GM18498 (cell line): ENCODE measurements at regions not wholly inside any gene's neighbourhood (a gene's known extent, or its start where the extent isn't known, plus 50 kb on each side); places are given as distances from the start of the nearest gene placed in this dataset.

Source experiments
- ATAC-seq: cut with Tn5 transposase; IDR thresholded peaks from one replicate; pipeline ENCODE4 v1.9.1; 2021; ENCODE audit warnings: mild to moderate bottlenecking, moderate library complexity; ENCODE audit not compliant: unreplicated experiment

DNA sequence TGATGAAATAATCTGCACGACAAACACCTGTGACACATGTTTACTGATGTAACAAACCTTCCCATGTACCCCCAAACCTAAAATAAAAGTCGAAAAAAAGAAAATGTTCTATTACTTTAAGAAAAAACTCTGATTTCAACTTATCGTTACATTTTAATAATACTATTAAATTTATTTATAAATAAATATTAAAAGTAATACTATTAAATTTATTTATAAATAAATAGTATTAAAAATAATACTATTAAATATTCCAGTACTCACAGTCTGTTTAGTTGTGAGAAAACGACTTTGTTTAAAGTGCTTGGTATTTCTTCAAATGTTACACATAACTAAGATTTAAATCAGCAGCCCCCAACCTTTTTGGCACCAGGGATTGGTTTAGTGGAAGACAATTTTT lies 471.6 kb upstream of the PRKX start:
- ATAC-seq, result no peak

DNA sequence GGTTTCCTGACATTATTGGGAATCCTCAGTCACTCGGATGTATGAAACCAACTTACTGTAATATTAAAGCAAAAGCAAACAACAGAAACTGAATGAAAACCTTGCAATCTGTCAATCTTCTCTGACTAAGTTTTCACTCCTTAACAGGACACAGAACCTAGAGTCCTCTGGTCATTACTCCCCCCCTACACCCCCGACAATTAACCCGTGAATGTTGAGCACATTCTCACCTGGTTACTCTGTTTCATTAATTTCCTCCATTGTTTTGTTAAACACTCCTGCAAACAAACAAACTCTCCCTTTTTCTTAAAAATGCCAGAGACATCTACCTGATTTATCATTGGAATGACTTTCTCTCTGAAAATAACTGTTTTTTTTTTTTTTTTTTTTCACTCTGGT lies 469.0 kb upstream of the PRKX start:
- ATAC-seq, result no peak

DNA sequence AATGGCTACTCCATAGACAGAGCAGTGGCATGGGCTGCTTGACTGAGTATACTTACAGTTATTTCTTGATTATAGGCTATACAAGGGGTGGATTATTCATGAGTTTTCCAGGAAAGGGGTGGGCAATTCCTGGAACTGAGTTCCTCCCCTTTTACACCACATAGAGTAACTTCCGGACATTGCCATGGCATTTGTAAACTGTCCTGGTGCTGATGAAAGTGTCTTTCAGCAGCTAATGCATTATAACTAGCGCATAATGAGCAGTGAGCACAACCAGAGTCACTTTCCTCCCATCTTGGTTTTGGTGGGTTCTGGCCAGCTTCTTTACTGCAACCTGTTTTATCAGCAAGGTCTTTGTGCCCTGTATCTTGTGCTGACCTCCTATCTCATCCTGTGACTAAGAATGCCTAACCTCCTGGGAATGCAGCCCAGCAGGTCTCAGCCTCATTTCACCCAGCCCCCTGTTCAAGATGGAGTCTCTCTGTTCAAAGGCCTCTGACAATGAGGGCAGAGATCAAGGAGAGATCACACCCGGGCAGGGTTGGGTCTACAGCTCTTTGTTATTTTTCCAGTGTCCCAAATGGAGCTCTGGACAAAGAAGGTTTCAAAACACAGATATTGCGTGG lies 468.4 kb upstream of the PRKX start:
- ATAC-seq, result no peak

DNA sequence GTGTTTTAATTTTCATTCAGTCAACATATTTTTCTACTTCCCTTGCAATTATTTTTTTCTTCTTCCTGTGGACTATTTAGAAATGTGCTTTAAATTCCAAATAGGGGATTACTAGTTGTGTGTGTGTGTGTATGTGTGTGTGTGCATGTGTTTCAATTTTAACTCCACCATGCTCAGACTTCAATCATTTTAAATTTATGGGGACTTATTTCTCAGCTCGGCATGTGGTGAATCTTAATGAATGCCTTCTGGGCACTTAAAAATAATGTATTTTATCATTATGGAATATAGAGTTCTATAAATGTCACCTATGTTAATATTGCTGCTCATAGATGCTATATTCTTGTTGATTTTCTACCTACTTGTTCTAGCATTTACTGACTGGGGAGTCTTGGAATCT lies 465.6 kb upstream of the PRKX start:
- no peak for ATAC-seq

DNA sequence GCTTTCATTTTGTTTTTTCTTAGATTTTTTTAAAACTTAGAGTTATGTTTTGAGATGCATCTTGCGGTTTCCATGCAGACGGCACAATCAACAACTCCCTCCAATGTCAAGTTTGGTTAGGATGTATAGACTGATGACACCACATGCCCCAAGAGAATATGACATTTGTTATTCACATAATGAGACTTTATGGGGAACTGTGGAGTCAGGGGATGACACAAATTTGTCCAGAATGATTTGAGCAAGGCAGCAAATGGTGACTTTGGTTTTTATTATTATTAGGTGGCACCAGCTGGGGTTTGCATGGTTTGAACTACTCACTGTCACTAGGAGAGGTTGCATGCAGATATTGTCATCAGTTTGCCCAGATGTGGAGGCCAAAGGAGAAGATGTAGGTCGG lies 461.8 kb upstream of the PRKX start:
- no peak for ATAC-seq

DNA sequence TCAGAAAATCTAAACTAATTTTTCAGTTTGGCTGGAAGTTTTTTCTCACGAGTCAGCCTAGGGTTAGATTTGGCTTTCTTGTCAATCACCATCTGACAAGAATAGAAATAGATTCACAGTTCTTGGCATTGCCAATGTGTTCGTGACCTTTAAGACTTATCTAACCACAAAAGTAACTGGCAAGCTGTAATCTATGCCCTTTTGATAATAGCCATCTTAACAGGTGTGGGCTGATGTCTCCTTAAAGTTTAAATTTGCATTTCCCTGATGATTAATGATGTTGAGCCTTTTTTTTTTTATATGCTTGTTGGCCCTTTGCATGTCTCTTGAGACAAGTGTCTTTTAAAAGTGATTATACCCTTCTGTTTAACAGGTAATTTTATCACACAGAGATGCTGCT lies 460.3 kb upstream of the PRKX start:
- no peak for ATAC-seq

DNA sequence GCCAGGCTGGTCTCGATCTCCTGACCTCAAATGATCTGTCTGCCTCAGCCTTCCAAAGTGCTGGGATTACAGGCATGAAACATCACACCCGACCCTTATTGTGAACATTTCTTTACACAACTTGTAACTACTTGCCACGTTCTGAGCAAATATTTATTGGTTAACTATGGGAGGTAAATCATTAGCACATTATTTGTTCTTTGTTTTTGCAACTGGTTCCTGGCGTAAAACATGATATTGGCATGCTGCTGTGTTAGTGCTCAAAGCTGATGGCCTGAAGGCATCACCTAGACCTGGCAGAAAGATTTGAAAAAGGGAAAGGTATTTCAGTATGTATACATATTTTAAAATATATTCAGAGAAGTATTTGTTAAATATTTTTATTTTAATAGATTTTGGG lies 438.3 kb upstream of the PRKX start:
- ATAC-seq, result no peak

DNA sequence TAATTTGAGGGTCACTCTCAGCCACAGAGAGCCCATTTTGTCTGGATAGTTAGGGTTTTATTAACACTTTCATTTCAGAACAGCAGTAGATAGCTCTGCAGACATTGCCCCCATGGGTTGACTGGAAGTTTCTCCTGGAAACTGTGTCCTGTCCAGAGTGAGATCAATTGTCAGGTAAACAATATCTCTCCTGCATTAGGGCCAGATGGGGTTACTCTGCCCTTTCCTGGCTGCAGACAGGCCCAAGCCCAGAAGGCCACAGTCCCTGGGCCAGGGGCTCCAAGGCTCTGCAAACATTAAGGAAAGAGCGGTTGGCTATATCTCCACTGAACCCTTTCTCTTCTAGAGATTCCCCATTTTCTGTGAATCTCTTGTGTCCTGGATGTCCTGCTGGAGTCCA lies 436.8 kb upstream of the PRKX start:
- no peak for ATAC-seq

DNA sequence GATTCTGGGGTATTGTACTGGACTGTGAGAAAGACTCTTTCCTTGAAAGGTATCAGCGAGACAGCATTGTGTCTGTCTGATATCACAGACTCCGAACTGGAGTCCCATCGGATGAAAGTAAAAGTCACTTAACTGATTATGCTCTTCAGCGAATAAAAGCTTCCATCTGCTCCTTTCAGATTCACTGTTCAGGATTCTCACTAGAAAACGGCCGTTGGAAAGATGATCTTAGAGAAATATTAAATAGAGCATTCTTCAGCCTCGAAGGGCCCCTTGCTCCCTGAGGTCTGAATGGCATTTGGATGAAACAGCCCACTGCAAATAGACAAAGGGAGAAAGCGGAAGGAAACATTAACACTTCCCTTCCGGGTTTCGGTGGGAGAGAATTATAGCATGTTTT lies 416.2 kb upstream of the PRKX start:
- ATAC-seq, result no peak

DNA sequence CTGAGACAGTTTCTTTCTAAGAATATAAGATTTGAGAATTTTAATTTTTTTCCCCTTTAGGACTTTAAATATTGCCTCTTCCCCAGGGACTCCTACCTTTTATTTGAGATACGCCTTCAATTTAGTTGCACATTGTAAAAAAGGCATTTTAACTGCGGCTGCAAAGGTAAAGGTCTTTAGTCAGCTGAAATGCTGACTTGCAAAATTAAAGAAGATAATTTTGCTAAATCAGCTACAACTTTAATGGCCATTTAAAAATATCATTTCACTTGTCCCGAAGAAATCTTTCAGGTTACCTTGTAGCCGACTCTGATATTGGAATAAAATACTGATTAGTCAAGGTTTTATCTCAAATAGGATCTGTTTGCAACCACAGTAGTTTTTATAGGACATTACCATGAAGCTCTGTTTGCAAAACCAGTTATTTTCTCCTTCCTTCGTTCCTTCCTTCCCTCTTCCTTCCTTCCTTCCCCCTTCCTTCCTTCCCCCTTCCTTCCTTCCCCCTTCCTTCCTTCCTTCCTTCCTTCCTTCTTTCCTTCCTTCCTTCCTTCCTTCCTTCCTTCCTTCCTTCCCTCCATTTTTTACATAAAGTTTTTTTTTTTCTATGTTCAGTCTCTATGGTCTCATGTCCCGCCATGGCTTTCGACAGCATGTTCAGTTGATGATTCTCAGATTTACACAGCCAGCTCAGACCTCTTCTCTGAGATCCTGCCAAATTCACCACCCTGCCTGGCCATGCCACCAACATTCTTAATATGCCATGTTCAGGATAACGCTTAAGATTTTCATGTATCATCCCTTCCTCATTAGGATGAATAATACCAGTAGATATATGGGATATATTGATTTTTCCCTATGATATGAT lies 405.4 kb upstream of the PRKX start:
- ATAC-seq, result no peak

DNA sequence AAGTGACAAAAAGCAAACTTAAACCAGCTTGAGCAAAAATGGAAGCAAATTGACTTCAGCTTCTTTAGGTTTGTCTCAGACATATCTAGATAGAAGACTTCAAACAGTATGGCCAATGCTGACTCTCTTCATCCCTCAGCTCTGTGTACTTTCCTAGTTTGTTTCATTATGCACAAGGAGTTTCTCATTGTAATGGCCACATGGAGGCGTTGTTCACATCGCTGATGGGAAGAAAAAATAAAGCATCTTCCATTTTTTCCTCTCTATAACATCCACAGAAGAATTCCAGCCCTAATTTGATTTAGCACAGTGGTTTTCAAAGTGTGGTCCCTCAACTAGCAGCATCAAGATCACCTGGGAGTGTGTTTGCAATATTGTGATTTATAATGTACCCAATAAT lies 397.5 kb upstream of the PRKX start:
- ATAC-seq, result no peak

DNA sequence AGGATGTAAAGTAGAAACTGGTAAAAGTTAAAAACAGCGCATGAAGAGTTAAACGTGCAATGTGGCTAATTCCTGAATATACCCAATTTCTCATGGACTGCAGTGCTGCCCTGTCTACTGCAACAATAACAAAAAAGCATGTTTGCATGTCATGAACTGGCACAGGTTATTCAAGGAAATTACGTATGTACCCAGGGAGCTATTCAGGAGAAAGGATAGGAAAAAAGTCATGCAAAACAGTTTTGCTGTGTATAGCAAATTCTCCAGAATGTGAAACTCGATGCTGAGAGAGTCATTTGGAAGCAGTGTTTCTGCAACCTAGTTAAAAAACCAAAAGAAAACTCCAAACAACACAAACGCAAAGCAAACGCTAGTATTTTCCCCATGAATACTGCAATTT lies 381.5 kb upstream of the PRKX start:
- ATAC-seq, result no peak

DNA sequence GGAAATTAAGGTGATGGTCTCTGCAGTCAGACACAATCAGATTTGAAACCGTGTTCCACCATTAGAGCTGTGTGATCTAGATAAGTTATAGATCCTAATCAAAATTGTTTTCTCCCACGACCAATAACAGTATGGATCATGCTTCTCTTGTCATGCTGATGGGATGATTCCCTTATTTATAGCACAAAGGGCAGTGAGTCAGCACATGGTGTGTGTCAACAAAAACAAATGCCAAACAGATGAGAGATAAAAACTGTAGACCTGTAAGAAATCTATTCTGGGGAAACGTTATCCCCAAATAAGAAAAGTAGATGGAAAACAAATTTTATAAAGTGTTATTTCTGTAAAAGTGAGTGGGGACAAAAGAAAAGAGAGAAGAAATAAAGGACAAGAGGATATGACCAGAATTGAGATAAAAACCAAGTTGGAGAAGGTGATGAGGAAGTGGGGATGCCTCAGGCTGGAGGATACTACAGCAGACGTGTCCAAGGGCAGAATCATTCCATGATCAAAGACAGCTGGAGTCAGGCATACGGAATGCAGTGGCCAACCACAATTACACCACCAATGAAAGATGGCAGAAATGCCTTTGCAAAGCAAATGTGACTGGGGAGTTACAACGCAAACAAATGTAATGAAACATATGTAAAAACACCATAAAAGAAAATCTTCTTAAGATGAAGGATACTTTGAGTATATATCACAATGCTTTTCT lies 377.8 kb upstream of the PRKX start:
- ATAC-seq, result no peak

DNA sequence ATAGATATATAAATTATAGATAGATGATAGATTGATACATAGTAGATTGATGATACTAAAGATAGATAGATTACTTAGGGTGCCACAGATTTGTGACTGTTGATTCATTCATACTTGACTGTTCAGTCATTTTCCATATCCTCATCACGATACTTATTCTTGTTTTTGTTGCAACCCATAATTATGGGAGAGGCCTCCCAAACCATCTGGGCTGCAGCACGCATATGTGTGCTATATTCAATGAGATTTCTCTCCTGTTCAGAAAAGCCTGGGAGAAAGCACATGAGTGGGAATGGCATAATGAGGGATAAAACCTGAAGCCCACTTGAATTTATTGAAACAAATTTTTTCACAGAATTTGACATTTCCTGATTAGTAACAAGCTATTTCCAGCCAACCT lies 346.4 kb upstream of the PRKX start:
- ATAC-seq, result no peak

DNA sequence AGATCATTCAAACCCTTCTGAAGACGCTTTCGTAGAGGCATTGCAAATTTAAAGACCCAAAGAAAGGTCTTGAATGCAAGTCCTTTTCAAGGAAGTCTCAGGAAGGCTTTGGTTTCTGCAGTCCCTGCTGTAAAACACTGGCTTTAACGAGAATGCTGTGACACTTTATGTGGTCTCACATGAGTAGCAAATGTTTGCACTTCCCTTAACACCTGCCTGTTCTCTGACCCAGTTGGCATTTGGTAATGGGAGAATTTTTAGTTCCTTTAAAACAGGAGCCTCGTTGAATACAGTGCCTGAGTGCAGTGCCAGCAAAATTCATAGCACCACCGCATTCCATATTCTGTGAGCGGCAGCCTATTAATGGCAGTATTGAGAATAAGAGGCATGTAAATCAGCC lies 330.5 kb upstream of the PRKX start:
- ATAC-seq, result no peak

DNA sequence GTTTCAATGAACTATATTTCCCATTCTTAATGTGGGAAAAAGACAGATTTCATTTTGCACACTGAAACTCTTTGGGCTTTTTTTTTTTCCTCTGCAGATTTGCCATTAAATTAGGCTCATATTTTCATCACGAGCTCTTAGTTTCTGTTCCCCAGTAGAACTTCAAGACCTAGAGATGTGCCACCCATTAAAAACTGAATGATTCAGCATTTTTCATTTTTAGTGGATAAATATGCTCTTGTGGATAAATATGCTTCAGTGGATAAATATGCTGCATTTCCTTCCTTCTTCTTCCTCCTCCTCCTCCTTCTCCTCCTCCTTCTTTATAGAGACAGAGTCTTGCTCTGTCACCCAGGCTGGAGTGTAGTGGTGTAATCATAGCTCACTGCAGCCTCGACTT lies 322.4 kb upstream of the PRKX start:
- ATAC-seq, result no peak

DNA sequence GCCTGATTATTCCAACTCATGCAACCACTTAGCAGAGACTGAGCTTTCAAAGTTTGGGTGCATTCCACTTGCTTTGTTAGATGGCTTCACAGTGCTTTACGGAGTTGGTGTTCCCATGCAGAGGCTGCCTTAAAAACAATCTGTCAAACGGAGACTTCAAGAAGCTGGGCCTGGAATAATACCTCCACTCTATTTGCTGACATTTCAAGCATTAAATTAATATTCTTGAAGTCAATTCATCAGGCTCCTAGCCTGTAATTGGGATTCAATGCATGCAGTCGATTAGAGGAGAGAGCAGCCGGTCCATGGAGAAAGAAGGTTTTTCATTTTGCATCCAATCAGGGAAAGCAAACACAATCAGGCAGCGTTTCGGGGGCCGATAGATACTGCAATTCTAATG lies 314.7 kb upstream of the PRKX start:
- no peak for ATAC-seq

DNA sequence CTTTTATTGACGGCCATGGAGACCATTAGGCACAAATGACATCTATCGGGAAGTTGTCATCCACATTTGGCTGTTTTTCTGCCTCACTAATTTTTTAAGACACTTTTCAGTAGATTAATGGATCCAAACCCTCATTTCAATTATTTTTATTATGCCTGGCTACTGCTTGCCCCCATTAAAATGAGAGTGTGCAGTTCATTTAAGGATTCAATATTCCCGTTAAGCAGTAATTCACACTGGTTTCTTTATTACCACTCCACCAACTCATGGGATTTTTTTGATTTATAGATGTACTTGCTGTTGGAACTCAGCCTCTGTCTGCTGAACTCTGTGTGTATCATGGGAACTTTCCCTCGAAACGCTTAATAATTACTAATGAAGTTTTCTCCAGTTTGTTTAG lies 291.8 kb upstream of the PRKX start:
- no peak for ATAC-seq

DNA sequence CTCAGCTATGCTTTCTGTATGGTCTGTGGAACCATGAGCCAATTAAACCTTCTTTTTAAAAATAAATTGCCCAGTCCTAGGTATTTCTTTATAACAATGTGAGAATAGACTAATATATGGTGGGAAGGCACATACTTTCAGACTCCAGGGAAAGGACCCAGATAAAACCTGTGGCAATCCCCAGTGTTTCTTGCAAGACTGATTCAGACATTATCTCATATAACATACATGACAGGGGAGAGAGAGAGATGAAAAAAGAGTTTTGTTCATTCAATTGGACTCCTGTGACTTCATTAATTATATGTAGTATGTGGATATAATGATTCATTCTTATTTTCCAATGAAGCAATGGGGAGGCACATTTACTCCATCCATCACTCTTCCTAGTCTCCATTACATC lies 291.4 kb upstream of the PRKX start:
- ATAC-seq, result no peak

DNA sequence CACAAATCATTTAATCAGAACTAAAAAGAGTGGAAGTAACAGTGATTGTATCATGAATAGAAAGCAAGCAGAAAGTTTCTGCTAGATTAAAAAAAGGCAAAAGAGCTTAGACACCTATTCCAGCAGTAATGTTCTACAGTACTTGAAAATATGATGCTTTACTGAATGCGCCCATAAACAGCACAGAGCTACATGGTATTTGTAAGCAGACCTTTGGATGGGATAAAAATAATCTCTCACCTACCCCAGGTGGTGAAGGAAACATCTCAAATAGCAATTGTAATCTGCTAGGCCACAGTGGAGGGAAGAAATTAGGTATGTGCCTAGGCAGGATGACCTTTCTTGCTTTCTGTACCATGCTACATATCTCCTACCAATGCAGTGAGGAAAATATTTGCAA lies 280.9 kb upstream of the PRKX start:
- ATAC-seq, result no peak

DNA sequence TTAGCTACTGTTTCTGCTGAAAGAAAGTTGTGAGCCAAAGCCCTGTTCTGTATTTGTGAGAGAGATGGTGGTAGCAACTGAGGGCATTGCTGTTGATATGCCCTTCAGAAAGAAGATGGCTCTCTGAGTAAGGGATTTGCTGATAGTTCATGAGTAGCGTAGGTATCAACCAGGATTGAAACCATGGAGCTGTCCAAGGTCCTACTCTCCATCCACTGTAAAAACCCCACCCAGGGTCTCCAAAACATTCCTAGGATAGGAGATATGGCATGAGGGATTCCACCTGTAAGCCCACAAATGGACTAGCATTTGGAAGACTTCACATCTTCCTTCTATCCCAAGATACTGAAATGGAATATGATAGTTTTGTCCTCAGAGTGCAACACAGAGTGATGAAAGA lies 277.1 kb upstream of the PRKX start:
- no peak for ATAC-seq
